Ecto neural progenitor cell (in vitro differentiated cells): ENCODE measurements at regions not wholly inside any gene's neighbourhood (a gene's known extent, or its start where the extent isn't known, plus 50 kb on each side); places are given as distances from the start of the nearest gene placed in this dataset.
A peak's percentile ranks its signal among the peaks of the same experiment; 100 is the strongest.
"Not testable (repeated sequence)": the region's sequence is repeated elsewhere in the genome, so short reads cannot be mapped to it uniquely, and the experiment has no call there.

Experiments used
- DNase-seq: peaks from one replicate; pipeline ENCODE4 v3.0.0-alpha.2; 2018; ENCODE audit warnings: low spot score

- no peak for DNase-seq
These were observed 124.6 kb upstream of the CDK13 start for GRCh38 chr7:39825401-39825980.

DNA sequence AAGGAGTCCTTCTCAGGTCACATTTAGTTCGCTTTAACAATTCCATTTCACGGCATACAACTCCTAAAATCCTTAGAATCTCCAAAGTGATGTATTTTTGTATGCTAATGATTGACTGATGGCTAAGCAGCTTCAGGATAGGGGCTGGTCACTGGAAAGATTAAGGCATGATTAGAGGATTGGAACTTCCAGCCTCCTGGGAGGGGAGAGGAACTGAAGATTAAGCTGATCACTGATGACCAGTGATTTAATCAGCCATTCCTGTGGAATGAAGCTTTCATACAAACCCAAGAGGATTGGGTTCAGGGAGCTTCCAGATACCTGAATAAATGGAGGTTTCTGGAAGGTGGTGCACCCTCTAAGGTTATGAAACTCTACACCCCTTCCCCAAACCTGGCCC is 123.9 kb upstream of the CDK13 start:
- DNase-seq: no peak

- DNase-seq: no peak
These were observed 122.5 kb upstream of the CDK13 start for GRCh38 chr7:39827571-39827970.

GRCh38 chr7:39829028-39829427 is 121.0 kb upstream of the CDK13 start:
- no peak for DNase-seq

DNA sequence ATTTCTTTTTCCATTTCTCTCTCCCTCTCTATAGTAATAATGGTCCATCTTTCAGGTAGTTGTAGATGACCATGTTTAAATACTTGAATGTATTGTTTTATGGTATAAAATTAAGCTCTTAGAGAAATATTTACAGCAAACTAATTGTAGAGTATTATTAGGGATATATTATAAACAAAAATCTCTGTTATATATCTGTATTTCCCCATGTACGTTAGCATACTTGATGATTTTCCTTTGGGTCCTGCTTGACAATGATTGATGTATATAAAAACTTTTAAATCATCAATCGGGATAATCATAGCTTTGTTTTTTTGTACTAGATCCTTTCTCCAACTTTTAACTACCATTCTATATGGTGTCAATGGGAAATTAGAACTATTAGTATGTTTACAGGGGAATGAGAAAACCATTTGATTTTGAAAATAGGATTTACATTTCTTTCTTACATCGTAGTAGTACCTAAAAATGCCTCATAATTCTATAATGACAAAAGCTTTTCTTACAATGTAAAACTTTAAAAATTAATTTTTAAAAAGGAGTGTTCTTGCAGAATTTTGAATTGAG is 117.5 kb upstream of the CDK13 start:
- DNase-seq: no peak

DNA sequence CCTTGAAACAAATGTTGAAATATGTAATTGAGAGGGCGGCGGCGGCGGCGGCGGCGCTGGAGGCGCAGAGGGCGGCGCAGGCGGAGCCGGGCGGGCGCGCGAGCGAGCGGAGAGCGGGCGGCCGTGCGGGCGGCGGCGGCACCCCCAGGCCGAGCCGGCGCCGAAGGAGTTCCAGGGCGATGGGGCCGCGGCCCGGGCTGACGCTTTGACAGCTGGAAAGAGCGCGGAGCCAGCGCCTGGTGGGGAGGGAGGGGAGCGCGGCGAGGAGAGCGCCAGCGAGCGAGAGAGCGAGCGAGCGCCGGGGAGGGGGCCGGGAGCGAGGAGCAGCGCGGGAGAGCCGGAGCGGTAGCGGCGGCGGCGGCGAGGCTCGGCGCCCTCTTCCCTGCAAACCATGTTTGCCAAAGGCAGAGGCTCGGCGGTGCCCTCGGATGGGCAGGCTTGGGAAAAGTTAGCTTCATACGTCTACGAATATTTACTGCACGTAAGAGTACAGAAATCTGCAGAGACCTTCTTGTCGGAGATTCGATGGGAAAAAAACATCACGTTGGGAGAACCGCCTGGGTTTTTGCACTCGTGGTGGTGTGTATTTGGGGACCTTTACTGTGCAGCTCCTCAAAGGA is 116.8 kb upstream of the CDK13 start:
- peak; percentile 84 for DNase-seq

DNA sequence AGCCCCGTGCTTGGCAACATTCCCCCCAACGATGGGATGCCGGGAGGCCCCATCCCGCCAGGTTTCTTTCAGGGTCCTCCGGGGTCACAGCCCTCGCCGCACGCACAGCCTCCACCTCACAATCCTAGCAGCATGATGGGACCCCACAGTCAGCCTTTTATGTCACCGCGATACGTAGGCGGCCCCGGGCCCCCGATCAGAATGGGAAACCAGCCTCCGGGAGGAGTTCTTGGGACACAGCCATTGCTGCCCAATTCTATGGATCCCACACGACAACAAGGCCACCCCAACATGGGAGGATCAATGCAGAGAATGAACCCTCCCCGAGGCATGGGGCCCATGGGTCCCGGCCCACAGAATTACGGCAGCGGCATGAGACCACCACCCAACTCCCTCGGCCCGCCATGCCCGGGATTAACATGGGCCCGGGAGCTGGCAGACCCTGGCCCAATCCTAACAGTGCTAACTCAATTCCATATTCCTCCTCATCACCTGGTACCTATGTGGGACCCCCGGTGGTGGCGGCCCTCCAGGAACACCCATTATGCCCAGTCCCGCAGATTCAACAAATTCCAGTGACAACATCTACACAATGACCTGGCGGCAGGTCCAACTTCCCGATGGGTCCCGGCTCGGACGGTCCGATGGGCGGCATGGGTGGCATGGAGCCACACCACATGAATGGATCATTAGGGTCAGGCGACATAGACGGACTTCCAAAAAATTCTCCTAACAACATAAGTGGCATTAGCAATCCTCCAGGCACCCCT is 116.0 kb upstream of the CDK13 start:
- not testable (repeated sequence) for DNase-seq

GRCh38 chr7:39838326-39838725 is 111.7 kb upstream of the CDK13 start:
- DNase-seq: no peak

DNA sequence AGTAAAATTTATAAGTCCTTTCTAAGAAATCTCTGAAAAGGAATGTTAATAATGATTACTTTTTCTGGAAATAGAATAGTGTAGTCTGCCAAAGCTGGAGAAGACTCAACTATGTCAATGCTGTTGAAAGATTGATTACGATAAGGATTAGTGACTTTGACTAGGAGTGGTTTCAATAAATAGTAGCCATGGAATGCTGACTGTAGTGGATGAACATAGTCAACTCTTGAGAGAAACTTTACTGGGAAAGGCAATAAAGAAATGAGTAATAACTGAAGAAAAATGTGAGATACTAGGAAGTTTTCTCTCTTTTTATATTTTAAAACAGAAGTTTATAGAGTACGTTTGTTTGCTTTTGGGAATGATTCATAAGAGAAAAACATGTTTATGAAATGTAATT is 105.0 kb upstream of the CDK13 start:
- no peak for DNase-seq

- no peak for DNase-seq
These were observed 102.8 kb upstream of the CDK13 start for GRCh38 chr7:39847227-39847626.

DNA sequence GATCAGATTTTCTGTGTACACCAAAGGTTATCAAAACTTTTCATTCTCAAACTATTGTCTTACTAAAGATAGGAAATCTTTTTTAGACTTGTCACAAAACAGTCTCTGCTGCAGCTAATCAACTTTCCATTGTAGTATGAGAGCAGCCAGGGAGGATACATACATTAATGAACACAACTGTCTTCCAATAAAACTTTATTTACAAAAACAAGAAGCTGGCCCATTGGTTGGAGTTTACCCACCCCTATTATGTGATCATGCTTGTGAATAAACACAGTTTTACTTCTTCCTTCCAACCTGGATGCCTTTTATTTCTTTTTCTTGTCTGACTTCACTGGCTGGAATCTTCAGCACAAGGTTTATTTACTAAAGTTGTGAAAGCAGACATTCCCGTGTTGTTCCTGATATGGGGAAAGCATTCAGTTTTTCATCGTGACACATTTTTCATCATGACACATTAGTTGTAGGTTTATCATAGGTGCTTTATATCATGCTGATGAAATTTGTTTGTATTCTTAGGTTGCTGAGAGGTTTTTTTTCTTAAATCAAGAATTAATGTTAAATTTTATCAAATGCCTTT is 98.5 kb upstream of the CDK13 start:
- no peak for DNase-seq

- DNase-seq: not testable (repeated sequence)
These were observed 95.3 kb upstream of the CDK13 start for GRCh38 chr7:39854616-39855324.

DNA sequence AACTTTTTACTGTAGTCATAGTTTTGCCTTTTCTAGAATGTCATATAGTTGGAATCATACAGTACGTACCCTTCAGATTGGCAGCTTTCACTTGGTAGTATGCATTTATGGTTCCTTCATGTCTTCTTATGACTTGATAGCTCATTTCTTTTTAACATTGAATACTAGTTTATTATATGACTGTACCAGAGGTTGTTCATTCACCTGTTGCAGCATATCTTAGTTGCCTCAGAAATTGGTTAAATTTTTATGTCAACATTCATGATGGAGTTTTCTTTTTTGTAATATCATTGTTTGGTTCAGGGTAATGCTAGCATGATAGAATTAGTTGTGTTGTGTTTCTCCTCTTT is 94.8 kb upstream of the CDK13 start:
- DNase-seq: no peak

DNA sequence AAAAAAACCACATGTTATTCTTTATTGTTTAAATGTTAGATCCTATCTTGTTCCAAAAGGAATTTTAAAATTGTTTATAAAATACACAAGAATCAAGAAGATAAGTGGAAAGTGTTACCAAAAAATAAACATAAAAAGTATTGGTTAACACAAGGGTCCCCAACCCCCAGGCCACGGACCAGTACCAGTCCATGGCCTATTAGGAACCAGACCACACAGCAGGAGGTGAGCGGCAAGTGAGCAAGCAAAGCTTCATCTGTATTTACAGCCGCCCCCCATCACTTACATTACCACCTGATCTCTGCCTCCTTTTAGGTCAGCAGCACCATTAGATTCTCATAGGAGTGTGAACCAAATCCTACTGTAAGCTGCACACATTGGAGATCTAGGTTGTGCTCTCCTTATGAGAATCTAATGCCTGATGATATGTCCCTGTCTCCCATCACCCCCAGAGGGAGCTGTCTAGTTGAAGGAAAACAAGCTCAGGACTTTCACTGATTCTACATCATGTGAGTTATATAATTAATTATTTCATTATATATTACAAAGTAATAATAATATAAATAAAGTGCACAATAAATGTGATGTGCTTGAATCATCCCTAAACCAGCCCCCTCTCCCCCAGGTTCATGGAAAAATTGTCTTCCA is 86.3 kb upstream of the CDK13 start:
- not testable (repeated sequence) for DNase-seq

- not testable (repeated sequence) for DNase-seq
These were observed 80.1 kb upstream of the CDK13 start for GRCh38 chr7:39869888-39870522.

GRCh38 chr7:39871610-39872009 is 78.4 kb upstream of the CDK13 start:
- DNase-seq: not testable (repeated sequence)

GRCh38 chr7:39880556-39880955 is 69.5 kb upstream of the CDK13 start:
- no peak for DNase-seq

- DNase-seq: no peak
These were observed 67.8 kb upstream of the CDK13 start for GRCh38 chr7:39882148-39882784.

DNA sequence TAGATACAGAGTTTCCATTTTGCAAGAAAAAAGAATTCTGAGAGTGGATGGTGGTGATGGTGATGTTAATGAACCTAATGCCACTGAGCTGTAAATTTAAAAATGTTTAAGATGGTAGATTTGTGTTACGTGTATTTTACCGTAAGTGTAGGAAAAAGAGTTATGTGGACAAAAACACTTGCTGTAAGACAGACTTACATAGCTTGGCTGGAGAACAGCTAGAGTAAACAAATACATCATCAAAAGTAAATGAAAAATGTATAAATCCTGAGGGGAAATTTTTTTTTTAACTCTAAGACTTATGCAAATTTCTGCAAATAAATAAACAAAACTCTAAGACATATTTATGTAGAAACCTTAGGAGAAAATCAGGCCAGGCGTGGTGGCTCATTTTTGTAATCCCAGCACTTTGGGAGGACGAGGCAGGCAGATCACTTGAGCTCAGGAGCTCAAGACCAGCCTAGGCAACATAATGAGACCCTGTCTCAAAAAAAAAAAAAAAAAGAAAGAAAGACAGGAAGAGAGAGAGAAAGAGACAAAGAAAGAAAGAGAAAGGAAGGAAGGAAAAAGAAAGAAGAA is 66.2 kb upstream of the CDK13 start:
- DNase-seq: no peak

- no peak for DNase-seq
These were observed 61.7 kb upstream of the CDK13 start for GRCh38 chr7:39888171-39888853.
